OCI-LY7 (cell line): ENCODE measurements at regions not wholly inside any gene's neighbourhood (a gene's known extent, or its start where the extent isn't known, plus 50 kb on each side); places are given as distances from the start of the nearest gene placed in this dataset.

Source experiments
- CTCF ChIP-seq: fragments of 200-600 bp; sonication (generic); conservative IDR thresholded peaks from 2 replicates; pipeline ENCODE4 v1.5.1; 2014; ENCODE audit warnings: mild to moderate bottlenecking, antibody characterized with exemption, low read length, moderate library complexity, mixed read lengths
- EZH2phosphoT487 ChIP-seq: fragments of 200-600 bp; sonication (generic); IDR thresholded peaks from 2 replicates; pipeline ENCODE4 v1.6.1; 2018; ENCODE audit warnings: low read depth, borderline replicate concordance, mild to moderate bottlenecking, mixed run types, antibody characterized with exemption, low read length, moderate library complexity, mixed read lengths

GRCh38 chr15:99473981-99474906, 91.5 kb upstream of the MEF2A start:
- TF ChIP-seq CTCF (no peak), EZH2phosphoT487 (no peak)
